Karpas-422 (cell line): ENCODE measurements at regions not wholly inside any gene's neighbourhood (a gene's known extent, or its start where the extent isn't known, plus 50 kb on each side); places are given as distances from the start of the nearest gene placed in this dataset.

Experiments
- DNase-seq: peaks from one replicate; pipeline ENCODE4 v3.0.0-alpha.2; 2015
- H2AFZ ChIP-seq: fragments of 200-600 bp; sonication (generic); 2 replicates; pipeline ENCODE4 v1.6.1; 2014; ENCODE audit warnings: antibody characterized with exemption, low read length, mixed read lengths
- H3K27ac ChIP-seq: fragments of 200-600 bp; sonication (generic); 2 replicates; pipeline ENCODE4 v1.5.1; 2014; ENCODE audit warnings: mild to moderate bottlenecking, low read length, moderate library complexity
- H3K27me3 ChIP-seq: fragments of 200-600 bp; sonication (generic); 2 replicates; pipeline ENCODE4 v1.6.1; 2014; ENCODE audit warnings: low read length, mixed read lengths
- H3K36me3 ChIP-seq: fragments of 200-600 bp; sonication (generic); 2 replicates; pipeline ENCODE4 v1.6.1; 2014; ENCODE audit warnings: low read length, mixed read lengths; ENCODE audit not compliant: insufficient read depth
- H3K4me1 ChIP-seq: fragments of 200-600 bp; sonication (generic); 2 replicates; pipeline ENCODE4 v1.6.1; 2014; ENCODE audit warnings: mild to moderate bottlenecking, low read length, mixed read lengths
- H3K4me2 ChIP-seq: fragments of 200-600 bp; sonication (generic); 2 replicates; pipeline ENCODE4 v1.6.1; 2014; ENCODE audit warnings: low read length, low read depth, mild to moderate bottlenecking; ENCODE audit not compliant: poor library complexity, severe bottlenecking
- H3K4me3 ChIP-seq: fragments of 200-600 bp; sonication (generic); 2 replicates; pipeline ENCODE4 v1.5.1; 2014; ENCODE audit warnings: mild to moderate bottlenecking, antibody characterized with exemption, low read length, mixed read lengths
- H3K79me2 ChIP-seq: fragments of 200-600 bp; sonication (generic); 2 replicates; pipeline ENCODE4 v1.6.1; 2014; ENCODE audit warnings: mild to moderate bottlenecking, low read length, mixed read lengths
- H3K9ac ChIP-seq: fragments of 200-600 bp; sonication (generic); 2 replicates; pipeline ENCODE4 v1.6.0; 2014; ENCODE audit warnings: low read length
- H3K9me2 ChIP-seq: fragments of 200-600 bp; sonication (generic), shearing (Covaris generic); replicated peaks from 2 replicates; pipeline ENCODE4 v1.6.0; 2014; ENCODE audit warnings: mild to moderate bottlenecking, low read length, moderate library complexity; ENCODE audit not compliant: insufficient read depth
- H3K9me3 ChIP-seq: fragments of 300-700, 200-600 bp; sonication (generic); 2 replicates; pipeline ENCODE4 v1.6.1; 2014; ENCODE audit warnings: low read length, mixed read lengths
- H4K20me1 ChIP-seq: fragments of 200-600 bp; sonication (generic); 2 replicates; pipeline ENCODE4 v1.6.1; 2014; ENCODE audit warnings: mild to moderate bottlenecking, antibody characterized with exemption, low read length, low read depth; ENCODE audit not compliant: insufficient read depth

DNA sequence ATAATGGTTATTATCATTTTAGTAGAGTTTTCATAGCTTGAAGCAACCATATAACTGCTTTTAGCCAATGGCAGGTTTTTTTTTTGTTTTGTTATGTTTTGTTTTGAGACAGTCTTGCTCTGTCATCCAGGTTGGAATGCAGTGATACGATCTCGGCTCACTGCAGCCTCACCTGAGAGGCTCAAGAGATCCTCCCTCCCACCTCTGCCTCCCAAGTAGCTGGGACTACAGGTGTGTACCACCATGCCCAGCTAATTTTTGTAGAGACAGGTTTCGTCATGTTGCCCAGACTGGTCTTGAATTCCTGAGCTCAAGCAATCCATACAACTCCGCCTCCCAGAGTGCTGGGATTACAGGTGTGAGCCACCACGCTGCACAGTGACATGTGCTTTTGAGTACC is 117.5 kb upstream of the GAREM1 start:
- Histone ChIP-seq H3K27ac (no peak overlapping the region), H3K9me3 (no peaks in the 10 kb centered on the region), H3K79me2 (no peaks in the 10 kb centered on the region), H3K9ac (no peak overlapping the region), H4K20me1 (no peaks in the 10 kb centered on the region), H3K27me3 (no peaks in the 10 kb centered on the region), H3K9me2 (no peaks in the 10 kb centered on the region), H2AFZ (no peak overlapping the region), H3K4me3 (no peak overlapping the region), H3K36me3 (no peaks in the 10 kb centered on the region), H3K4me2 (no peak overlapping the region), H3K4me1 (no peaks in the 10 kb centered on the region)
- DNase-seq: peak; percentile 4

DNA sequence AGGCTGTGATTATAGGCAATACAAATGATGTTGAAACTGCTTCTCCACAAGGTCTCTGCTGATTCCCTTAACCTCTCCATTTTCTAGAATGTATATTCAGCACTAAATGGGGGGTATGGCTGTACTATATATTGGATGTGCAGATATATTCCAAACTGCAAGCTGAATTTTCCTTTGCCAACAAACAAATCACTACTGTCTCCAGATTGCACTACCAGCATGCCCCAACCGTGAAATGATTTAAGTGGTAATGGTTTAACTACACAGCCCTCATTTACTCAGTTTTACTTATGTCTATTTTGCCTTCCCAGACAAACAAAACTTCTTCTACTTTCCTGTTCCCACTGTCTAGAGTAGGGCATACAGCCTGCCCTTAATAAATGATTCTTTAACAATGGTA is 112.7 kb upstream of the GAREM1 start:
- H2AFZ ChIP-seq: no peak overlapping the region

DNA sequence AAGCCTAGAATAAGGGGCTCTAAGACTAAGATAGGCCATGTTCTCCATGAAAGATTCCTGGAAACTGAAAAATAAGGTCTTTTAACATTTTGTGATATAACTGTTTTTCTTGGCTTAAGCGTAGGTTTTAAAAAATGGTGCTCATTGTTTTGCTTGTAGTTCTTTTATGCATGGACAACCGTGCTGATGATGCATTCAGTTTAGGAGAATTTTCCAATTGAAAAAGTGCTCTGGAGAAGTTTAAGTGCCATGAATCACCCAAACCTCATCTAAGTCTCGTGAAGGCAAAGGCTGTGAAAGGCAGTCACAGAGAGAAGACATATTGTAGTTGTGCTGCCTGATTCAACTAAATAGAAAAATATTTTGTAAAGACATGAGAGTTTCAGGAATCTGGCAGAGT is 111.8 kb upstream of the GAREM1 start:
- no peaks in the 10 kb centered on the region for H3K4me1 ChIP-seq
- no peaks in the 10 kb centered on the region for H3K27me3 ChIP-seq
- no peak for DNase-seq
- no peak overlapping the region for H3K9ac ChIP-seq
- no peaks in the 10 kb centered on the region for H3K9me2 ChIP-seq
- no peak overlapping the region for H3K4me3 ChIP-seq
- no peak overlapping the region for H3K4me2 ChIP-seq
- H3K36me3 ChIP-seq: no peaks in the 10 kb centered on the region
- H2AFZ ChIP-seq: no peak overlapping the region
- H3K27ac ChIP-seq: no peak overlapping the region
- no peaks in the 10 kb centered on the region for H3K79me2 ChIP-seq
- H4K20me1 ChIP-seq: no peaks in the 10 kb centered on the region
- H3K9me3 ChIP-seq: no peaks in the 10 kb centered on the region

More for the DNA sequence above, 112.7 kb upstream of the GAREM1 start:
- H3K4me1 ChIP-seq: no peaks in the 10 kb centered on the region
- no peaks in the 10 kb centered on the region for H3K79me2 ChIP-seq
- H3K4me3 ChIP-seq: no peak overlapping the region
- no peaks in the 10 kb centered on the region for H3K36me3 ChIP-seq
- H3K9me3 ChIP-seq: no peaks in the 10 kb centered on the region
- no peaks in the 10 kb centered on the region for H4K20me1 ChIP-seq
- no peaks in the 10 kb centered on the region for H3K27me3 ChIP-seq
- no peak overlapping the region for H3K9ac ChIP-seq
- H3K4me2 ChIP-seq: no peak overlapping the region
- no peaks in the 10 kb centered on the region for H3K9me2 ChIP-seq
- H3K27ac ChIP-seq: no peak overlapping the region
- DNase-seq: no peak

- Histone ChIP-seq H3K4me3 (no peak overlapping the region), H3K9ac (no peak overlapping the region), H3K4me2 (no peak overlapping the region), H3K9me3 (no peaks in the 10 kb centered on the region), H3K9me2 (no peaks in the 10 kb centered on the region), H3K27me3 (no peaks in the 10 kb centered on the region), H3K36me3 (no peaks in the 10 kb centered on the region), H2AFZ (no peak overlapping the region), H3K79me2 (no peaks in the 10 kb centered on the region), H3K27ac (no peak overlapping the region), H3K4me1 (no peaks in the 10 kb centered on the region), H4K20me1 (no peaks in the 10 kb centered on the region)
- DNase-seq: no peak
Measured at GRCh38 chr18:32577561-32577960, 106.9 kb upstream of the GAREM1 start.

DNA sequence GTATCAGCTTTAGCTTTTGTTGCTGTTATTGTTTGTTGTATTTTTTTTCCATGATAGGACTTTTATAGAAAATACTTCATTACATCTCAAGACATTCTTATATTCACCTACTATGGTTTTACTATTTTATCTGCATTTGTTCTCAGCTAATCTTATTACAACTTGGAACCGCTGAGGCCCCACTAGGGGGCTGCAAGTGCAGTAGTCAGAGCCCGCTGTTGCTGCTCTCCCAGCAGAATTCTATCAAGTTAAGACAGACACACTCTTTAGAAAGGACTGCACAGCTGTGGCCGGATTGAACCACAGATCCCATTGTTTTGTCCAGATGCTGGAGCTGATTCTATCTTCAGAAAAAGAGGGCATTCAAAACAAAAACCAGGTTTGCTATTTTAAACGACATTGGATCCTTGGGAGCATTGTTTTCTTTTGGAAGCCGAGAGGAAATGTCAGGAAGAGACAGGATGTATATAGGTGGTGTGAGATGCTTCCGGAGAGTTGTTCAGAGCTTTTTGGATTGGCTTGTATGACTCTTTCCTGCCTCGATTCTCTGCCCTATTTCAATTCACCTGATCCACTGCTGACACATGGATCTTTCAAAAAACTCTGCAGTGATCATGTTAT is 105.7 kb upstream of the GAREM1 start:
- Histone ChIP-seq H3K79me2 (no peaks in the 10 kb centered on the region), H3K4me2 (no peak overlapping the region), H3K9me2 (no peaks in the 10 kb centered on the region), H3K4me3 (no peak overlapping the region), H2AFZ (no peak overlapping the region), H3K36me3 (no peaks in the 10 kb centered on the region), H3K9me3 (no peaks in the 10 kb centered on the region), H4K20me1 (no peaks in the 10 kb centered on the region), H3K27ac (no peak overlapping the region), H3K4me1 (no peaks in the 10 kb centered on the region), H3K27me3 (no peaks in the 10 kb centered on the region), H3K9ac (no peak overlapping the region)
- DNase-seq: peak; percentile 67

DNA sequence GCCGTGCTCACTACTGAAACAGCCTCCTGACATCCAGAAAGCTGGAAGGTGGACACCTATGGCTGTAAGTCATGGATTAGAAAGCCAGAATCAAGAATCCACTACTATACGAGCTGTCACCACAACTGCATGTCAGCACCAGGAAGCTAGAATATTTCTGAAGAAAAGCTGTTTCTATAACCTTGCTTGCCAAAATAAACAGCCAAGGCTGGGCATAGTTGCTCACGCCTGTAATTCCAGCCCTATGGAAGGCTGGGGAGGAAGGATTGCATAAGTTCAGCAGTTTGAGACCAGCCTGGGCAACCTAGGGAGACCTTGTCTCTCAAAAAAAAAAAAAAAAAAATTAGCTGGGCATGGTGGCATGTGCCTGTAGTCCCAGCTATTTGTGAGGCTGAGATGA is 96.3 kb upstream of the GAREM1 start:
- DNase-seq: no peak
- Histone ChIP-seq H3K4me2 (no peak overlapping the region), H3K27ac (no peak overlapping the region), H3K9me2 (no peaks in the 10 kb centered on the region), H3K27me3 (no peaks in the 10 kb centered on the region), H3K9me3 (no peaks in the 10 kb centered on the region), H3K9ac (no peak overlapping the region), H3K4me1 (no peaks in the 10 kb centered on the region), H3K79me2 (no peaks in the 10 kb centered on the region), H4K20me1 (no peaks in the 10 kb centered on the region), H3K4me3 (no peak overlapping the region), H3K36me3 (no peaks in the 10 kb centered on the region), H2AFZ (no peak overlapping the region)

GRCh38 chr18:32553640-32554365 is 83.1 kb upstream of the GAREM1 start:
- Histone ChIP-seq H3K4me2 (no peak overlapping the region), H3K27me3 (no peaks in the 10 kb centered on the region), H3K79me2 (no peaks in the 10 kb centered on the region), H3K27ac (no peak overlapping the region), H3K9ac (no peak overlapping the region), H3K4me3 (no peak overlapping the region), H3K9me2 (no peaks in the 10 kb centered on the region), H3K9me3 (no peaks in the 10 kb centered on the region), H4K20me1 (no peaks in the 10 kb centered on the region), H3K4me1 (no peaks in the 10 kb centered on the region), H2AFZ (no peak overlapping the region), H3K36me3 (no peaks in the 10 kb centered on the region)
- peak; percentile 1 for DNase-seq

GRCh38 chr18:32553174-32553573 is 82.5 kb upstream of the GAREM1 start:
- Histone ChIP-seq H3K9ac (no peak overlapping the region), H3K4me3 (no peak overlapping the region), H2AFZ (no peak overlapping the region), H4K20me1 (no peaks in the 10 kb centered on the region), H3K27me3 (no peaks in the 10 kb centered on the region), H3K4me2 (no peak overlapping the region), H3K9me3 (no peaks in the 10 kb centered on the region), H3K79me2 (no peaks in the 10 kb centered on the region), H3K36me3 (no peaks in the 10 kb centered on the region), H3K9me2 (no peaks in the 10 kb centered on the region), H3K27ac (no peak overlapping the region), H3K4me1 (no peaks in the 10 kb centered on the region)
- peak; percentile 31 for DNase-seq
